AG04449 (cell line): ENCODE measurements at regions not wholly inside any gene's neighbourhood (a gene's known extent, or its start where the extent isn't known, plus 50 kb on each side); places are given as distances from the start of the nearest gene placed in this dataset.
A peak's percentile ranks its signal among the peaks of the same experiment; 100 is the strongest.

Experiments used
- CTCF ChIA-PET: fragments of 350-600 bp; formaldehyde crosslinking; extraction: SDS; loops from one replicate; lab custom pipeline; 2021; ENCODE audit warnings: antibody characterized with exemption; lab: Yijun Ruan, JAX
- POLR2A ChIA-PET: fragments of 400-600, 350-600 bp; formaldehyde crosslinking; extraction: SDS; loops from one replicate; lab custom pipeline; 2020; ENCODE audit warnings: antibody characterized with exemption, inconsistent platforms; lab: Yijun Ruan, JAX
- DNase-seq: peaks from one replicate; pipeline ENCODE4 v3.0.0-alpha.2; 2010; ENCODE audit warnings: low read depth, low spot score
- H3K4me3 ChIP-seq: 2 replicates; pipeline ENCODE4 v1.5.1; 2011; ENCODE audit warnings: low read depth, mild to moderate bottlenecking, control low read depth, low read length
- CTCF ChIP-seq: IDR thresholded peaks from one replicate; pipeline ENCODE4 v1.5.1; 2011; ENCODE audit warnings: mild to moderate bottlenecking, moderate library complexity, low read length, control low read depth, inconsistent platforms; ENCODE audit not compliant: insufficient read depth; ENCODE audit errors: missing control alignments

- CTCF ChIA-PET = interaction anchor here (1.1 to 10.1 kb wide), 9 partner anchors 8 to 381 kb away, joined by 3 to 70 read pairs (median 5); no protein-coding TSS in a partner anchor
- H3K4me3 ChIP-seq = no peak overlapping the region
- TF ChIP-seq CTCF = no peak
- DNase-seq = no peak
- POLR2A ChIA-PET = interaction anchor here (1.1 to 3.9 kb wide), 2 partner anchors 10 to 32 kb away, joined by 3 to 29 read pairs; no protein-coding TSS in a partner anchor
Measured at GRCh38 chr12:124390442-124391097, 95.7 kb downstream of the RFLNA start.

DNA sequence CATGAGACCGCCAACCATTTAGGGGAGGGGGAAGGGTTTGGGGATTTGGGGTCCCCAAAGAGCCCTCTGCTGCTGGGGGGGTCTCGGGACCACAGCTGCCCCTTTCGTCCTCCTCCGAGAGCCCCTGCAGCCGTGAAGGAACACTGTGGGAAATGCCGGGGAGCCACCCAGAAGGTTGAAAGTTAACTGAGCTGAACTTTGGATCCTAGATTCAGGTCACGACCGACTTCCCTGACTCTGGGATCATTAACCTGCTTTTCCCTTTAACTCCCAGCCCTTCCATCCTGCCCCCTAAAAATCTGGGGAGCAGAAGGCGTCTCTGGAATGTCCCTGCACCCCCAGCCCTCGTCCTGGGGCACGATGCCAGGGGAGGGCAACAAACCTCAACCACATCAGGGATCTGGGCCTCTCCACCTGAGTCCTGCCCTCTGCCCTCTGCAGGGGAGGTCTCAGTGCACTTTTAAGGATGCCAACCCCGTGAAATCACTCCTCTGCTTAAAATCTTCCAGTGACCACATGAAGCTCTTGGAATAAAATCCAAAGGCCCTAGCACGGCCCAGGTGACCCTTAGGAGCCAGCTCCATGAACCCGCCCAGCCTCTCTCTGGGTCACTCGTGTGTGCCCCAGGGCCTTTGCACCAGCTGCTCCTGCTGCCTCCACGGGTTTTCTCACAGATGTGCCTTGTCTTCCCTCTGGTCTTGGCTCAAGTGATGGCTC, 95.0 kb downstream of the RFLNA start:
- ChIA-PET POLR2A (interaction anchor here (0.6 to 3.9 kb wide), 10 partner anchors 10 to 376 kb away, joined by 3 to 29 read pairs (median 4); no protein-coding TSS in a partner anchor), CTCF (interaction anchor here (1.0 to 10.1 kb wide), 12 partner anchors 9 to 381 kb away, joined by 3 to 70 read pairs (median 4); no protein-coding TSS in a partner anchor)
- peak overlapping the region; percentile 89 for H3K4me3 ChIP-seq
- TF ChIP-seq CTCF = no peak
- no peak for DNase-seq

GRCh38 chr12:124389138-124389724, 94.3 kb downstream of the RFLNA start:
- DNase-seq = no peak
- POLR2A ChIA-PET = interaction anchor here (0.6 to 3.9 kb wide), 13 partner anchors 9 to 525 kb away, joined by 3 to 29 read pairs (median 4); partner anchors contain the start of gene UBC
- TF ChIP-seq CTCF = peak; percentile 5
- peak overlapping the region; percentile 89 for H3K4me3 ChIP-seq
- CTCF ChIA-PET = interaction anchor here (0.7 to 10.1 kb wide), 13 partner anchors 10 to 382 kb away, joined by 3 to 70 read pairs (median 5); no protein-coding TSS in a partner anchor

DNA sequence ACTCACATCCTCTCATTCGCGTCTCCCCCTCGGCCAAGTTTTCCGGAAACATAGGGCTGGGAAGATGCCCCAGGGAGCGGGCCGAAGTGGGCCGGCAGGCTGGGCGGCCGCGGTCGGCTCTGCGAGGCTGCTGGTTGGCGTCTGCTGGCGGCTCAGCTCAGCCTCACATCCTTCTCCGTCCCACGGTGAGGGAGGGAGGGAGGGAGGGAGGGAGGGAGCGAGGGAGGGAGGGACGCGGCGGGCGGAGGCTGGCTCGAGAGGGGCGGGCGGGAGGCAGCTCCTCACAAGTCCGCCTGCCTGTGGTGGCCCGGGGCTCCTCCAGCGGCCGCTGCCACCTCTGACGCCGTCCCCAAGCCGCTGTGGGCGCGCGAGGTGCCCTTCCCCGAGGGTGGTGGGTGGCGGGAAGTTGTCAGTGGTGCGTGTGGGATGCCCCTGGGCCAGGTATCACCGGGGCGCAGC, 93.8 kb downstream of the RFLNA start:
- no peak for DNase-seq
- POLR2A ChIA-PET = interaction anchor here (0.7 to 3.9 kb wide), 10 partner anchors 9 to 525 kb away, joined by 3 to 29 read pairs (median 6); partner anchors contain the start of gene UBC
- H3K4me3 ChIP-seq = peak overlapping the region; percentile 89
- CTCF ChIA-PET = interaction anchor here (0.7 to 10.1 kb wide), 9 partner anchors 9 to 383 kb away, joined by 3 to 70 read pairs (median 6); no protein-coding TSS in a partner anchor
- TF ChIP-seq CTCF = no peak

DNA sequence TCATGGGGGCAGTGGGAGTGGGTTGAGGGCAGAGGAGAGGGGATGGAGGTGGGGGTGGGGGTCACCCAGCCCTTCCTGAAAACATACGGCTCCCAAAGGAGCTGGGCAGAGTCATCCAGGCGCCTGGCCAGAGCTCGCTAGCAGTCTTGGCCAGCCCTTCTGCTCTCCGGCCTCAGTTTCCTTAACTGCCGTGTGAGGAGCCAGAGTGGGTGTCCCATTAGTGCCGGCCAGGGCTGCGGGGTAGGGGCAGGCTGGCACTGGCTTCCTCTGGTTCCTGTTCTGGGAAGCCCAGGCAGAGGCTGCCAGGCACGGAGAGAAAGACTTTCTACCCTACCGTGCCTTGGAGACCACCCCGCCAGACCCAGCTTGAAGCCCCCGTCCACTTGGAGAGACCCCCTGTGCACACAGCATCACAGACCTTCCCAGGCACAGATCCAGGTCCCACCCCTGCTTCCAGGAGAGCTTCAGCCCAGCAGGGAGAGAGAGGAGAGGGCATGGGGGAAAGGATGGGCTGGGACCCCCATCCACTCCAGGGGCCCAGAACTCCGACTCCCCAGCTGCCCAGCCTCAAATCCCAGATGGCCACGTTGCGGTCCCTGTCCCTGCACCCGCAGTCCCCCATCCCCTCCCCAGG, 93.3 kb downstream of the RFLNA start:
- H3K4me3 ChIP-seq = peak overlapping the region; percentile 89
- DNase-seq = no peak
- ChIA-PET CTCF (interaction anchor here (0.7 to 10.1 kb wide), 8 partner anchors 9 to 383 kb away, joined by 3 to 70 read pairs (median 6); no protein-coding TSS in a partner anchor), POLR2A (interaction anchor here (0.9 to 3.9 kb wide), 10 partner anchors 8 to 526 kb away, joined by 3 to 29 read pairs (median 6); partner anchors contain the start of gene UBC)
- no peak for TF ChIP-seq CTCF
